ENCODE measurements at regions not wholly inside any gene's neighbourhood (a gene's known extent, or its start where the extent isn't known, plus 50 kb on each side); places are given as distances from the start of the nearest gene placed in this dataset.
"Not testable (repeated sequence)": the region's sequence is repeated elsewhere in the genome, so short reads cannot be mapped to it uniquely, and the experiment has no call there.

DNA sequence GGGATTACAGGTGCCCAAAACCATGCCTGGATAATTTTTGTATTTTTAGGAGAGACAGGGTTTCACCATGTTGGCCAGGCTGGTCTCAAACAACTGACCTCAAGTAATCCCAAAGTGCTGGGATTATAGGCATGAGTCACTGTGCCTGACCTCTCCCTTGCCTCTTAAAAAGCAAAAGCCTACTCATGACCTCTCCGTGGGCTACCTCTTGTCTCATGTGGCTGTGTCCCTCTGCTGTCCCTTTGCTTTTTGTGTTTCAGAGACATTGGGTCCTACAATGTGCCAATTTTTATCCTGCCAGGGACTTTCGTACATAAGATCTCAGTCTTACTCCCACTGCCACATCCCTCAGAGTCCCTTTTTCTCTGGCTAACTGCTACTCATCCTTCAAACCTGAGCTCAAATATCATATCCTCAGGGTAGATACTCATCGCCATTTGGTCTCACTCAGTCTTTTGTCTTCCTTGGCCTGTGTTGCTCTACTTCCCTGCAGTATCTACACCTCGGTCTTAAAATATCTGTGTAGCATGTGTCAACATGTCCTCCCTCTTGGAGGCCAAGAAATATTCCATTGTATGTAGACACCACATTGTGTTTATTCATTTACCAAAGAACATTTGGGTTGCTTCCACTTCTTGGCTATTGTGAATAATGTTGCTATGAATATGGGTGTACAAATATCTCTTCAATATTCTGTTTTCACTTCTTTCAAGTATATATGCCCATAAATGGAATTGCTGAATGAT is 465.0 kb upstream of the KLF6 start:
- DNase-seq = no peak

DNA sequence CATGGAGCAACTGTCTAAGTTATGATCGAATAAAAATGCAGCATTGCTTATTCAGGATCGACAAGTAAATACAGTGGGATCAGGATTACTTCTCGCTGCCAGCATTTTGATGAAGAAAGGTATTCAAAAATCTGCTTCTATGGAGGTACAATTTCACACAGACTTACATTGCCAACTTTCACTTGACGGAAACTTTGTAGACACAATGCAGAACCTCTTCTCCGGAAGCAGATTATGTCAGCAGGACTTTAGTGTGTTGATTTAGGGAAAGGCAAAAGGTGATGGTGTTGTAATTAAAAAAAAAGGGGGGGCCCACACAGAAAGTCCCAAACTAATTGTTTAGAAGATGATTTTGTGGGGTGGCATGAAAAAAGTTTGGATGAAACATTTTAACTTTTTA is 462.4 kb upstream of the KLF6 start:
- DNase-seq = no peak

DNA sequence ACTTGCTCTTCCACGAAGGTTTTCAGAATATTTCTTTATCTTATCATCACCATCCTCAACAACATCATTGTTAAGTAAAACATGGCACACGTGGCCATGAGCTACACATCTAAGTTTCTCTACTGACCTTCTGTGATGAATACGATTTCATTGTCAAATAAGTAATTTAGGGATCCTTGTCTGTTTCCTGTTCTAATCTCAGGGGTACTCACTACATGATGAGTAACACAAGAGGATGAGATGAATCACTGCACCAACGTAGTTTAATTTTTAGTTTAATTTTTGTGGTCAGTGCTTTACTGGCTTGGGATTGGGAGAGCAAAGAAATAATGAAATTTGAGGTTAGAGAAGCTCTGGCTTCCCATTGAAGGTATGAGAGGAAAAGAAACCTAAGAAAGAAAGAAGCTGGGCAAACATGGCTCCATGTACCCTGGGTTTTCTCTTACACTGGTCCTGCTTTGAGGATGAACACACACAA is 461.9 kb upstream of the KLF6 start:
- DNase-seq = no peak

DNA sequence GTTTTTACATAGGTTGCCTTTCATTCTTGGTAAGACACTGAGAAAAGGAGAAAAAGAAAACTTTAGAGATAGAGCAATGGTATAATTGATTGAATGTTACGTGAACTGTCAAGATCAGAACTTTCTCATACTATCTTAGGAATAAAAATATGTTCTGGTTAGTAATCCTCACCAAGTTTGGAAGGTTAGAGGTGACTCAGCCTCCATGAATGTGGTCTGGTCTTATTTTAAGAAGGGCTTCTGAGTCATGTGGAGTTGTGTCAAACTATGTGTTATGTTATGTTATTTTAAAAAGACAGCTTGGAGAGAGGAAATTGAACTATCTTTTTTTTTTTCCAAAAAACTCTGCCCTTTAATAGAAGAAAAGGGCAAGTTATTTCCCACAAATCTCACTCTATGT is 458.6 kb upstream of the KLF6 start:
- no peak for DNase-seq

DNA sequence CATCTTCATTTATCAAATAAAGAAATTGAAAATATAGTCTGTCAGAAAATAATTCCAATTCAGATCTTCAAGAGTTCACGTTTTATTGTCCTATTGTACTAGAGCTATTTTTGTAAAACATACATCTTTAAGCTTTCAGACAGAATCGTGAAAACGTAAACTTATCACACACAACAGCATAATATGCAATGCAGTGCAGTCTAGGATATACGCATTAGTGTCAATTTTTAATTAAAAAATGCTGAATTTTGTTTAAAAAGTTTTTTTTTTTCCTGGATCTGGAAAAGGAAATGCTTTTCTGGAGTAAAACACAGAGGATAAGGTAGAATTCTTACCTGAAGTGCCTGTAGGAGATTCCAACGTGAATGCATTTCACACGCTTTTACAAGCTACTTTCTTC is 458.2 kb upstream of the KLF6 start:
- no peak for DNase-seq

DNA sequence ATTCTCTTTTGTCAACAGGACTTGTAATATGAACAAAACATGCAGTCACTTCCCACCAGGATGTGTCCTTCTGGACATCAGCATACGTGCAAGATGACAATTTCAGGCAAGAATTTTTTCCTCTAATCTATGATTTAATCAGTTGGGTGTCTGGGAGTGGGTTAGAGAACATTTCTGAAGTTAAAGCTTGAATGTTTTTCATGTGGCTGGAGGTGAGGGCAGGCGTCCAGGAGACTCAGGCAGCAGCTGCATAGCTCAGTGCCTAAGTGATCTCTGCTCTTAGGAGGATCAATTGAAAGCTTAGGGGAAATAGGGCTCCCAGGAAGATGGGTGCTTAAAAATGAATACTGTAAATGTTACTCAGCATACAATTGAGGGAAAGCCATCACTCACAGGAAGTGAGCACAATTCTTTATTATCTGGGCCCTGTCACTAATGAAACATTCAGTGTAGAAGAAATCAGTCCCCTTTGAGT is 457.6 kb upstream of the KLF6 start:
- no peak for DNase-seq

DNA sequence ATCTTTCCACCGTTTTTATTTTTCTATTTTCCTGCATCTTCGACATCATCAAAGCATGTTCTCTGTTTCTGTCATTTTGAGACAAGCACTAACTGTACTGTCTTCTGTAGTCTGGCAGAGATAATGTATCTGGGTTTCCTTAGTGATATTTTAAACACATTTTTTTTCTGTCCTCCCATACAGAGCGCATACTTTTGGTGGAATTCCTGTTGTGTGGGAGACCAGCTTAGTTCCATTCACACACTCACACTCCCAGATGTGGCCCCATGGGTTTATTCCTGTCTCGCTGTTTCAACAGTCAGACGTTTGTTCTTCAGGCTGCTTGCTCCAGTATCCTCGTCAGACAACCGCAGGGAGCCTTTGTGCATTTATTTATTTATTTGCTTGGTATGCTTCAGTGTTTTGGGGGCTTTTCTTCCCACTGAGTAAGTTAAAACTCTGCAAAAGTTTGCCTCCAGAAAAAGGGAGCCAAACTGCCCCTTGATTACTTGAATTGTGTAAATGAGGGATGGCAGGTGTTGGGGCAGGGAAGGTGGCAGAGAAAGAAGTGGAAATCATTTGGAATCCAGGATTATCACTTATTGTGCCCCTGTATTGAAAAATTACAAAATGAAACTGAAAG is 456.8 kb upstream of the KLF6 start:
- DNase-seq = no peak

DNA sequence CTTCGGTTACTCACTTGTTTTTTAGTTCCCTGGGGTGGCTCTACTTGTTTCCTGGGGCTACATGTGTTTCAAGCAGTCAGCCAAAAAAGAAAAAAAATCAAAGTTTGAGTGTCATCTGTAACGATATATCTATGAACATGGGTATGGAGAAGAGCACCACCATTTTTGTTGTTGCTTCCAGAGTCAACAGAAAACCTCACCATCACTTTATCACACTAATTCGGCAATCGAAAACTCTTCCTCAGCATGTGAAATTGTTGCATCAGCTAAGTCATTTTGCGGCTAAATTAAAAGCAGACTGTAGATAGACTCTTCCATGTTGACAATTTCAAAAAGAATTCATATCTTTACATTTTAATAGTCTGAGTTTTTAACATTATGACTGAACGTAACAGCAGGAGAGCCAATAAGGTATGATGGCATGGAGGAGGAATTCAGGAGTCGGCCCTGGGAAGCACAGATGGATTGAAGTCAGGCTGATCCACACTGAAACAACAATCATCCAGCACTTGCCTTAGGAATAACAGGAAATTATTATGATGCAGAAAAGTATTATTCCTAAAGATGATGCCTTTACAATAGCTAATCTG is 455.7 kb upstream of the KLF6 start:
- DNase-seq = no peak

DNA sequence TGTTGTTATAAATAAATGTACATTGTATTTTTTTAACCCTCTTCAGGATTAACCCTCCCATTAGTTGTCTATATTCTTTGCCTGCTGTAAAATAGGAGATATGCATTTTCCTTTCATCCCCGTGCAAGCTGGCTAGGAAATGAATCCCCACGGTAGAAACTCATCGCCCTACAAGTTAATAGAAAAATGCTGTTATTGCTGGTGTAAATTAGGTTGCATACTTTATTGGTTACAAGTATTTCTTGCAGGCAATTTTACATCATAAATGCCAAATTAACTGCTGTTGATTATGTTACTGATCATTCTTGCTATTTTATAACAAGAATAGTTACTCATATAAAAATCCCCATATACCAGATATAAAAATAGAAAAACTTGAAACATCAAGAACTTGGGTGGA is 454.2 kb upstream of the KLF6 start:
- DNase-seq = no peak

DNA sequence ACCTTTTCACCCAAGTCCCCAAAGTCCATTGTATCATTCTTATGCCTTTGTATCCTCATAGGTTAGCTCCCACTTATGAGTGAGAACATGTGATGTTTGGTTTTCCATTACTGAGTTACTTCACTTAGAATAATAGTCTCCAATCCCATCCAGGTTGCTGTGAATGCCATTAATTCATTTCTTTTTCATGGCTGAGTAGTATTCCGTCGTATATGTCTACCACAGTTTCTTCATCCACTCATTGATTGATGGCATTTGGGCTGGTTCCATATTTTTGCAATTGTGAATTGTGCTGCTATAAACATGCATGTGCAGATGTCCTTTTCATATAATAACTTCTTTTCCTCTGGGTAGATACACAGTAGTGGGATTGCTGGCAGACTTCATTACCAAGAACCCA is 451.9 kb upstream of the KLF6 start:
- DNase-seq = not testable (repeated sequence)

DNA sequence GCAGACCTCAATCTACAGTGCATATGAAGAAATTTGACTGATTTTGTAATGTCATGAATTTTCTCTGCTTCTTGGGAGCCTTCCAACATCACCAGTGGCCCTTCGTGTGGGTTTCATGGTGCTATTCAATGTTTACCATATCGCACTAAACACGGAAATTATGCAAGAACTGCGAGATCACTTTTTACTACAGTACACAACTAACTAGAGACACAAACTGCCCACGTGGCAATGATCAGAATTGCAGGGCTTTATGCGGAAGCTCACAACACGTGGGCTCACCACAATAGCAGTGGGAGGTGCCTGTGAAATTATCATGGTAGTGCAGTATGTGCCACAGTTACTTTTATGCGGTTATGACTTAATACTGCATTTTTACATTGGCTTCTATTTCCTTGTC is 449.7 kb upstream of the KLF6 start:
- no peak for DNase-seq

DNA sequence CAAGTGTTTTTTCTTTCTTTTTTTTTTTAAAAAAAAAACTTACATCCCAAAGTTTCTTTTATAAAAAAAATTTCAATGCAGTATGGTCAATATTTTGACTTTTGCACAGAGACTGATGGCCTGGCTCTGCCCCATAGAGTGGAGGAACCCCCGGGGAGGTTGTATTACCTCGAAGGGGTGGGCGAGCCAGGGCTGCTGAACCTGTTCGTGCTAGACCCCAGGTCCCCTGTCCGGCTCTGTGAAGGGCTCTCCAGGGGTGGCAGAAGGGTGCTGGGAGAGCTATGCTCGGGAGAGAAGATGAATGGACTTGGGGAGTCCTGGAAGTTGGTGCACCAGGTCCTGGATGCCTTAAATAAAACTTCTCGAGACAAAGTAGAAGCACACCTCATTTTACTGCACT is 446.4 kb upstream of the KLF6 start:
- DNase-seq = no peak

DNA sequence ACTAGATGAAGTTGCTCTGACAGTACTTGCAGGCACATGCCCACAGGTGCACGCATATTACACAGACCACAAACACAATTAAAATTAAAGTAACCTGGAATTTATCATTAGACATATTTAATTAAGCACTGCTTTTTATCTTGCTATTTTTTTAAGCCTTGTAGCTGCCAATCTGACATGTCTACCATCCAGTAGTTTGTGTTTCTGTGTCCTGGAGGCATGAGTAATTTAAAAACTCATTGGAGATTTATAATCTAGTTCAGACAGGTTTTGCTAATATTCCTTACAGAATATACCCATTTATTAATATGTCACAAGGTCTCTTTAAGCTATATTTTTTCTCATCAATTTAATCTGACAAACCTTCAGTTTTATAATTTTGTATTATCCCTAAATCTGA is 445.0 kb upstream of the KLF6 start:
- no peak for DNase-seq

DNA sequence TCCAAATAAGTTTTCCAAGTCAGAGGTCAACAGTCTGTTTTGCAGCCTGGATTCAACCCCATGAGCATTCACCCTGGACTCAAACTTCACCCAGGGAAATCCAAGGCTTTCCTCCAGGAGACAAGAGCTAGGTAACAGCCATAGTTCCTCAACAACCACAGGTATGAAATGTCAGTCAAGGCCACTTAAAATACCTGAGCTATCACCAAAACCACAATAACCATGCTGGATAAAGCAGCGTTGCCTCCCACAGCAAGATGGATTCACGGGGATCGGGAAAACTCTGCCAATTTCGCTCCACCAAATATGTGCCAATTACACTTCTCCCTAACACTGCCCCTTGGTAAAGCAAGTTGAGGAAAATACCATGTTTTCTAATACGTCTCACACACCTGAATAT is 444.1 kb upstream of the KLF6 start:
- DNase-seq = no peak

DNA sequence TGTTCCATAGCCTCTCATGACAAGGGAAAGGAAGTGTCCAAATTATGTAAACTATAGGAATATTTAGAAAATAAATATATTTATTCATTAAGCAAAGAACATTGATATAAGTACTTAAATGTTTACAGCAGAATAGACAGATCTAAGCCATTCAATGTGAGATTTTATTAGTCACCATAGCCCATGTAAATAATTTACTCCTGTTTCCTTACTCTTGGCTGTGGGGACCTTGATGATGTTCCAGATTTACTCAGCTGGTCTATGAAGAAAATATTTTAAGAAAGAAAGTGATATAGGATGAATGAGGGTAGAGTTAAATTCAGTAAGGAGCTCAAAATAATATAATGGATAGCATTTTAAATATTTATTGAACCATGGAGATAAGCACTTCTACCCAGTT is 442.6 kb upstream of the KLF6 start:
- DNase-seq = no peak

DNA sequence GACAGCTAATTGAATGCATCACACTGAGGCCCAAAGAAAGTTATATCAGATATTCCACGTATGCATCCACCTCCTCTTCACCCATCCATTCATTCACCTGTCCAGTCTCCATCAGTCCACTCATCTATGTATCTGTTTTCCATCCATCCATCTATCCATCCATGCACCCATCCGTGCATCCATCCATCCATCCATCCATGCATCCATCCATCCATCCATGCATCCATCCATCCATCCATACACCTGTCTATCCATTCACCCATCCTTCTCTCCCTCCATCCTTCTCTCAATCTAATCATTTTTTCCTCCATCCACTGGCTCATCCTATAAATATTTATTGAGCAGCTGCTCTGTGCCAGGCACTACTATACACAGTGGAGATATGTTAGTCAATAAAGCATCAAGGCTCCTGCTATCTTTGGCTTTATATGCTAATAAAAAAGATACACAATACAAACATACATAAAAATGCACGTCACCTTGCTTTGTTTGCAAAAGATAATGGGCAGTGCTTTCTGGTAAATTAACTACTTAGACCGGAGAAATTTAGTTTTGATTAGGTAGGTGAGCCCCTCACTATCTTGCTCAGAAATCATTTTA is 442.0 kb upstream of the KLF6 start:
- DNase-seq = no peak

DNA sequence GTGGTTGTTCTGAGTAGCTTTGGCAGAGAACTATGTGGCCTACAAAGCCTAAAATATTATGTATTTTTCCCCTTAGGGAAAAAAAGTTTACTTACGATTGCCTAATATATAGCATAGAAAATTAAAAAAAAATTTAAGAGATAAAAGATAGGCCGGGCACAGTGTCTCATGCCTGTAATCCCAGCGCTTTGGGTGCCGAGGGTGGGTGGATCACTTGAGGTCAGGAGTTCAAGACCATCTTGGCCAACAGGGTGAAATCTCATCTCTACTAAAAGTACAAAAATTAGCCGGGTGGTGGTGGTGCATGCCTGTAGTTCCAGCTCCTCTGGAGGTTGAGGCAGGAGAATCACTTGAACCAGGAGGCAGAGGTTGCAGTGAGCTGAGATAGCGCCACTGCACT is 439.2 kb upstream of the KLF6 start:
- DNase-seq = no peak

DNA sequence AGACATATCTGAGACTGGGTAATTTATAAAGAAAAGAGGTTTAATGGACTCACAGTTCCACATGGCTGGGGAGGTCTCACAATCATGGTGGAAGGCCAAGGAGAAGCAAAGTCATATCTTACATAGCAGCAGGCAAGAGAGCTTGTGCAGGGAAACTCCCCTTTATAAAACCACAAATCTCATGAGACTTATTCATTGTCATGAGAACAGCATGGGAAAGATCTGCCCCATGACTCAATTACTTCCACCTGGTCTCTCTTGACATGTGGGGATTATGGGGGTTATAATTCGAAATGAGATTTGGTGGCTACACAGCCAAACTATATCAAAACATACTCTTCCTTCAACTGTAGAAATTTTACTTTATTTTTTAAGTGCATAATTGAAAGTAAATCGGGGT is 436.3 kb upstream of the KLF6 start:
- DNase-seq = not testable (repeated sequence)

DNA sequence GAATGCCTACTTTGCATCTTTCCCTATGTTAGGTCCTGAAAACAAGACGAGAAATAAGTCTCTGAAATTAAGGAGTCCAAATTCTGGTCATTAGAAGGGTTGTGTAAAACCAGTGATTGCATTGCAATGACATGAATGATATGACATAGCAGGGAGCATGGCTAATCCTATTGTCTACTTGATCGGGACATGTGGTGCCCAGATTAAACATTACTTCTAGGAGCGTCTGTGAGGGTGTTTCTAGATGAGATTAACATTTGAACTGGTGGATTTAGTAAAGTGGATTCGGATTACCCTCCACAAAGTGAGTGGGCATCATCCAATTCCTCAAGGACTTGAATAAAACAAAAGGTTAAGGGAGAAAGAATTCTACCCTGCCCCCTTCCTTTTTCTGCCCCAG is 434.9 kb upstream of the KLF6 start:
- no peak for DNase-seq

DNA sequence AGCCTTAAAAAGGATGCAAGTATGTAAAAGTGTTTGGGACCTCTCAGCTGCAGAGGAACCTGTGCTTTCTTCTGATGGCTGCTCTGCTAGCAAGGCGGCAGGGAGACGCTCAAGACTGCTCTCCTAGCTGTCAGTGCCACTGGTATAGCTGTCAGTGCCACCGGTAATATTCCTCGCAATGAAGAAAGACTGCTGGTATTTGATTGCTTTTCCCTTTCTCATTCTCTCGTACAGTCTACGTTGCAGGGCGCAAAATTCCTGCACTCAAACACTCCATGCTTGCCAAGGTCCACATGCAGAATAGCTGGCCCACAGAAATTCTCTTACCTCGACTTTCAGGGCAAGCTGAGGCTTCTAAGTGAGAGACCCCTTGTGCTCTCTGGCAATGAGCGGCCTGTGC is 432.6 kb upstream of the KLF6 start:
- DNase-seq = no peak

DNA sequence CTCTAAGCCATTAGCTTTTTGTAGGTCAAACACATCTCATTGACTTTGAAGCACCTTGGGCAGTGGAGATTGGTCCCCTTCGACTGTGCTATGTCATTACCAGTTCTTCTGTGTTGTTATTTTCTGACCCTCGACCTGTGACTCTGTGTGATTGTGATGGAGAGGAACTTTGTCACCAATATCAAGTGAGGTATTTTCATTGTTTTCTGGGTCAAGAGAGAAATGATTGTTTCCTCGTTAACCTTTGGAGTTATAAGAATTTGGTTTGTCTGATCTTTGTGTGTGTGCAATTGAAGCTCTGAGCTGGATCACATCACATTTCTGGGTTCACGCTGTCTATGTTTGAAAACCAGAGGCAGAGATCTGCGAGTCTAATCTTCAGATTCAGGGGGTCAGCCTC is 432.2 kb upstream of the KLF6 start:
- DNase-seq = no peak

DNA sequence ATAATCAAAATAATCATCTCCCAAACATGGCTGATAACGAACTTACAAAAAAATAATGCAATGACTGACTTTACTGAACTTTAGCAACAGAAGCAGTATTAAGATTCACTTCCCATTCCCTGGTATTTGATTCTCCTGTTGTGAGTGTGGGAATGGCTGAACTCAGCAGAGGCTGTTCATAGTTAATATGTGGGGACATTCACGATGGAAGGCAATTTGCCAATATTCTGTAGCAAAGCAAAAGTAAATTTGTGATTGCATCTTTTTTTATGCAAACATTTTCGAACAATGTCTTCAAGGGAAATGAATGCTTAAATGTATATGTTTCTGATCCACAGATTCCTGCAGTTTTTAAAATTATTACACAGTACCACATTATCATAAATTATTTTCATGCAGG is 431.7 kb upstream of the KLF6 start:
- no peak for DNase-seq

DNA sequence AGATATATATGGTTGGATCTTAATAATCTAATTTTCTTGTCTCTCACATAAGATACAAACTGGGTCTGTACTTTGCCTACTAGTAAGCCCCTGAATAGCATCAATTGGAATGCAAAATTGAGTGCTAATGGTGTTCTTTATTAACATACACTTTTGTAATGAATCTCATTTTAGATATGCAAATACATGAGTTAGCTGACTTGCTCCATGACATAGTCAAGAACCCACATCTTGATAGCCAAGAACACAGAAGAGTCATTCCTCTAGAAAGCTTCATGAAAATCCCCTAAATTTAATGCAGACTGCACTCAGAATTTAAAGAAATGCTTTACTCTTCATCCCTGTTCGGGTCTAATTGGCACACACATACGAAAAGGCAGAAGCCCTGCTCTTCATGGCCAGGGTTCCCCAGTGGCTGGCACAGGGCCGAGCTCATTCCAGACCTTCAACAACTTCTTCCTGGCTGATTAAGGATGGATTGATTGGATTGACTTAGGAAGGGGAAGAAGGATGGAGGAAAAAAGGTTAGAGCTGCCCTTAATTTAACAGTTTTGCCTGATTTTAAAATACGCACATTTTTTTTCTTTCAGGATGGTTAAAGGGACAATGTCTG is 431.1 kb upstream of the KLF6 start:
- DNase-seq = no peak

DNA sequence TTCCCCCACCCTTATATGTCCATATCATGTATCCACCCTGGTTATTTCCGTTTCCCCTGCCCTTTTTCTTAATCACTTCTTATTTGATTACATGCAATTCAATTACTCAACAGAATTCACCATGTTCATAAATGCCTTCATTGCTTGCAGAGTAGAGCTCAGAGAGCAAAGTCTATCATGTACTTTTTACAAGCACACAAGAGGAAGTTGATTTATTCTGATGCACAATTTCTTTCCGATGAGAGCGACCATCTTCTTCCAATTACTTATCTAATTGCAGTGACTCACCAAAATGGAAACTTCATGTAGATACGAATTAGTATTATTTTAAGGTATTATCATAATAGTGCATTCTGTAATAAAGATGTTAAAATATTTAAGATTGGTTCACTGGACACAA is 430.5 kb upstream of the KLF6 start:
- no peak for DNase-seq

Data from NCI-H2171 (cell line).